SKM-1 treated with dmso at 0.1 percent for 144 hours (cell line): ENCODE measurements at regions not wholly inside any gene's neighbourhood (a gene's known extent, or its start where the extent isn't known, plus 50 kb on each side); places are given as distances from the start of the nearest gene placed in this dataset.

Experiments used
- DNase-seq: peaks from one replicate; lab custom pipeline; 2025; ENCODE audit not compliant: unreplicated experiment; lab: John Stamatoyannopoulos, UW

DNA sequence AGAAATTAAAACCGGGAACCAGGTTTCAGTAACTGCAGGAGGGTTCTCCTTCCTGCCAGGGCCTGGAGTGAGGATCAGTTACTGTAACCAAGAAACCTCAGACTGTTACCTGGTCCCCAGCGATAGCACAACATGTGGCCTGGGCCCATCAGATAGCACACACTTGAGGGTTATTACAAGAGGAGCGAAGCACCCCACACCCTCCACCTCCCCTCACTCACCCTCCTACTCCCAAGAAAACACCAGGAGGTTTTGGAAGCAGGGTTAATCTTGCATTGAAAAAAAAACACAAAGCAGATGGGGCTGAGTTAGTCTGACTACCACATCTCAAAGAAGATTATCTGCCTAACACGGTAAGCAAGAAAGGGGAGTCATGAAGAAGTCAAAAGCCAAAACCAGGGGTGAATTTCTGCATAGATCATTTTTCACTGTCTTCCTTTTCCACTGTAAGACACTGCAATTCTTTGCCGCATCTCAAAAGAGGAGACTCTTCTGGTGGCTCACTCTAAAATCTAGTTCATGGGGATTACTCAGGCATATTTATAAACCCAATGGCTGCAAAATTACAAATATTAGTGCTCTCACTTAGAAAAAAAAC is 75.9 kb upstream of the DOCK9 start:
- no peak for DNase-seq

GRCh38 chr13:99055281-99055680 is 77.4 kb upstream of the DOCK9 start:
- no peak for DNase-seq

- DNase-seq: no peak
These were observed 77.9 kb upstream of the DOCK9 start for GRCh38 chr13:99055735-99056134.

DNA sequence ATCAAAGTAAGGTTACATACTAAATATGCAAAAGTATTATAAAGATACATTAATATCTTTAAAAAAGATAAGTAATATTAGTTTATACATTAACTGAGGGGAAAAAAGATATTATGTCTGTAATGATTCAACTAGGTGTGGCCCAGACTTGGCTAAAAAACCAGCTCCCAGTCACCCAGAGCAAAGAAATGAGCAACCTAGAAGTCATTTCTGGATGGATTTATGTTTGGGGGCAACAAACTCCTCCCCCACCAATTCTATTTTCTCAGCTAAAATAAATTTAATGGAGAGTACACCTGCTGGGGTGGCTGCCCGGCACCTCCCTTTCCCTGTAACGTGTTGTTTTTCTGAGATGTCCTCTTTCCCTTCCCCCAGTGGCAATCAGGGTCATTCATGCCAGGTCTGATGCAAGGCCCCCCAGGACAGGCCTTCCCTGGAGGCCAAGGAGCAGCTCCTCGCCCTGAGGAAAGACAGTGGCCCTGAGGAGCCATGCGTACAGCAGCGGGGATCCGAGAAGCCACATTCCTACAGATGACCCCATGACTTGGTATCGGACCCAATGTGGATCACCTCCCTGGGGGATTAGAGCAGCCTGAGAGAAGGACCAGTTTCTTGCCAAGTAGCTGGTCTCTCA is 78.6 kb upstream of the DOCK9 start:
- no peak for DNase-seq

GRCh38 chr13:99057310-99057975 is 79.6 kb upstream of the DOCK9 start:
- DNase-seq: no peak

DNA sequence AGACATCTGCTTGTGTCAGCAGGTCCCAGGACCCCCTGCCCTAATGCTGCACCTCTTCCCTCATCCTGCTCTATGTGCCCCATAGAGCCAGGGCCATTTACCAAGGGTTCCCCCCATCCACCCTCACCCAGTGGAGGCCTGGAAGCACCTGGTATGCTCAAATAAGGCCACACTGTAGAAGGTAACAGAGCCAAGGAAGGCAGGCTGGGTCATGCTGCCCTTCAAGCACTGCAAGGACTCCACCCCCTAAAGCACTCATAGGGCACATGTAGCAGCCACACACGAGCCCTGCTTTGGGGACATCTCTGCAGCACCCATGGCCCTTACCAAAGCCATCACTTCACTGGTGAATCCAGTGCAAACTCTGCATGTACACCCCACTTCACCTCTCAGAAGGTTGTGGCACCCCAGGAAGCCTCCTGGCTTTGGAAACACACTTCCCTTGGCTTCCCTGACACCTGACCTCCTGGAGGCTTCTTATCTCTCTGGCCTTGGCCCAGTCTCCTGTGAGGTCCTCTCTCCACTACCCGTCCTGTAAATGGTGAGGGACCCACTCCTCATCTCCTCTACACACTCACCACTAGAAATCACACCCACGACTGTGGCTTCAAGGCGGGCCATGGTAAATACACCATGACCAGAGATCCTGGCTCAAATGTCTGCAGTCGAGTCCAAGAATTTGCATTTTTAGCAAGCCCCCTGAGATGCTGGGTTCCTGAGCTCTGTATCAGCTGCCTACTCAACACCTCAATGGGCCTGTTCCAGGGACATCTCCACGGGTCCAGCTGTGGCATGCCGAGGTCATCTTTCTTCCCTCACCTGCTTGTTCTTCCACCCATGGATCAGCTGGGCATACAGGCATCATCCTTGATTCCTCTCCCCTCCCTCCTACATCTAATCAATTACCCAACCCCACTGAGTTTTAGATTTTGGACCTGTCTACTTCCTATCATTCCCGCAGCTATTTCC is 80.9 kb upstream of the DOCK9 start:
- DNase-seq: no peak

GRCh38 chr13:99059498-99060075 is 81.7 kb upstream of the DOCK9 start:
- no peak for DNase-seq

DNA sequence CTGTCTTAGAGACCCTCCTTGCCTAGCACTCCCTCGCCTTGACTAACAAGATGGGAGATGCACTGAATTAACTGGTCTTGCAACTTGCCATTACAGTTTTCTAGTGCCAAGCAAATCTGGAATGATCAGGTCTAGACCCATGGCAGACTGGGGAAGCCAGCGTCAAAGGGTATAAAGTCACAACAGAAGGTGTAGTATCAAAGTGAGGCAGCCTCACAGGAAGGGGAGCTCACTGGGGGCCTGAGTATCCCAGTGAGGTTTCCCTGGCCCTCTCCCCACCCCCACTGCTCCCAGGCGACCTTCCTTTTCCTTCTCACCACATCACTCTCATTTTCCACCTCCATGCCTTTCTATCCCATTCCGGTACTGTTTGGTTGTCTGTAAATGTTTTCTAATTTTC is 83.5 kb upstream of the DOCK9 start:
- no peak for DNase-seq

DNA sequence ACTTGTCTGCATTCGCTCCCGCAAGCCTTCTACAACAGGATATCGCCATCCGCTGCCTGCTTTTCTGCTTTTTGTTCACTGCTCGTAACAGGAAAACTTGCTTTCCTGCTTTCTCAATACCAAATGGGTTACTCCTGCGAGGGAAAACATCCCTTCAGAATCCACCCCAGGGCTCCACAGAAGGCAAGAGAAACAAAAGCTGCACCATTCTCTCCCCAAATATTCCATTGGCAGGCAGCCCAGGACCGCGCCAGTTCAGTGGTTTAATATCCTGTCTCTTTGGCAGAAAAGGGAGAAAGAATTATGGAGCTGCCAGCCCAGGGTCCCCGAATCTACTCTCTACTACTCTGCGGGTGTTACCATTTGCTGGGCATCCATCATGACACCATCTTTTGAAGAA is 84.7 kb upstream of the DOCK9 start:
- no peak for DNase-seq

DNA sequence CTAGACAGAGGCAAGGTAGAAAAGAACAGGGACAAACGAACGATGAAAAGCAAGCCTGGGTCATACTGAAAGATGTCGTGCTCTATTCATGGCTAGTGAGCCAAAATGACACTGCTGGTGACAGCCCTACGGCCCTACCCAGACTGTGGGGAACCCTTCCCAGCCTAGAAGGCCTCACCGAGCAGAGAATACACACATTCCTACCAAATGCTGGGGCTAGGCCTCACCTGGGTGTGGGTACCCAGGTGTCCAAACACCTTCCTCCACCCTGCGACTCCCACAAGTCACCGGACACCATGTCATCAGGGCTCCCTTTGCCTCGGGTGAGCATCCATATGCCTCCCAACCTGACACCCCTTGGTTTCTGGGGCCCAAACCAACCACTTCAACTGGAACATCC is 85.3 kb upstream of the DOCK9 start:
- no peak for DNase-seq

DNA sequence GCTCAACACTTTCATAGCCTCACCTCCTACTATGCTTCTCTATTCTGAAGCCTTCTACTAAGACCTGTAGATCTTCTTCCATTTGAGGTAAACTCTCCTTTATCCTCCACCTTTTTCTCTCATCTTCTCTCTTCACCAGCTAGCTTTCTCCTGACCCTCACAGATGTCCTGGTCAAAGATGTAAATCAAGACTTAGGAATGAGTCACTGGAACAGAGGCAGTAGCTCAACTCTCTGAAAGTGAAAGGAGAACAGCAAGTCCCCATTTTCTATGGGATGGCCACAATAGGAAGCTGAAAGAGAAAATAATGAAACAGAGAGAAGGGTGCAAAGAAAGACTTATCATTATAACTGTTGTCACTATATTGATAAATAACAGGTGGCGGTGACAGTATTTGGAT is 86.1 kb upstream of the DOCK9 start:
- no peak for DNase-seq

DNA sequence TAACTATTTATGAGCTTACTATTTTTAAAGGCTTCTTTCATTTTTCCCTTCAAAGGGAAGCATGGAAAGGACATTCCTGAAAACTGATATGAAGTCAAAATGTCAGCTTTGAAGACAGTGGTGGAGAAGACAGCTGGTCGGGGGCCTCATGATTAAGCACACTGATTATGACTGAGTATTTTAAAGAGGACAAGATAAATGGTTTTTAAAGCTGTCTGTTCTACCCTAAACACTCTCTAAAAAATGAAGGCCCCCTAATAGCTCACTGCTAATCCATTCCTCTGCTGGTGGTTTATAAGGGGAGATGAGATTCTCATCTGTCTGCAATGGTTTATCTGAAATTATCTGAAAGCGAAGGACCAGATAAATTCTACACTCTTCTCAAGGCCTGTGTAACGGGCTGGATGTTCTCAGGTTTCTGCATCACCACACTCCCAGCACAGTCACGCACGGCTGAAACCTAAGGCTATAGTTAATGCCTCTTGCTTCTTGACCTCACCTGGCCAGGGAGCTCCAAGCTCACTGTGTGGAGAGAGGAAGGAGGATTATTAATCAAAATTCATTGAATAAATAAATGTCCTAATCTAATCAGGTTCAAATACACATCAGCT is 86.9 kb upstream of the DOCK9 start:
- DNase-seq: no peak

- DNase-seq: no peak
These were observed 87.6 kb upstream of the DOCK9 start for GRCh38 chr13:99065235-99066015.

DNA sequence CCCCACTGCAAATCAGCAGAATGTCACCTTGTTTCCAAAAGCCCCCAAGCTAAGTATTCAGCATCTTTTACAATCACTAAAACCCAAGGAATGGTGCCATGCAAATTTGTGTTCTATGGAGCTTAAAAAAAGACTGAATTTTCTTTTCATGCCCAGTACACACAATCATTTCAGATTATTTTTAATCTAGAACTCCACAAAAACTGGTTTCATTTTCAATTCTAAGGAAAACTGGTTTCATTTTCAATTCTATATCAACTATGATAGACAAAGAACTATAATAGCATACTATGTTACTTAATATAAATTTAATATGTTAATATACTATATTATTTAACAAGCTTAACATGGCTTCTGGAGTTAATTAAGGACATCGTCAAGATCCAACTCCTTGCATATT is 88.4 kb upstream of the DOCK9 start:
- DNase-seq: no peak

DNA sequence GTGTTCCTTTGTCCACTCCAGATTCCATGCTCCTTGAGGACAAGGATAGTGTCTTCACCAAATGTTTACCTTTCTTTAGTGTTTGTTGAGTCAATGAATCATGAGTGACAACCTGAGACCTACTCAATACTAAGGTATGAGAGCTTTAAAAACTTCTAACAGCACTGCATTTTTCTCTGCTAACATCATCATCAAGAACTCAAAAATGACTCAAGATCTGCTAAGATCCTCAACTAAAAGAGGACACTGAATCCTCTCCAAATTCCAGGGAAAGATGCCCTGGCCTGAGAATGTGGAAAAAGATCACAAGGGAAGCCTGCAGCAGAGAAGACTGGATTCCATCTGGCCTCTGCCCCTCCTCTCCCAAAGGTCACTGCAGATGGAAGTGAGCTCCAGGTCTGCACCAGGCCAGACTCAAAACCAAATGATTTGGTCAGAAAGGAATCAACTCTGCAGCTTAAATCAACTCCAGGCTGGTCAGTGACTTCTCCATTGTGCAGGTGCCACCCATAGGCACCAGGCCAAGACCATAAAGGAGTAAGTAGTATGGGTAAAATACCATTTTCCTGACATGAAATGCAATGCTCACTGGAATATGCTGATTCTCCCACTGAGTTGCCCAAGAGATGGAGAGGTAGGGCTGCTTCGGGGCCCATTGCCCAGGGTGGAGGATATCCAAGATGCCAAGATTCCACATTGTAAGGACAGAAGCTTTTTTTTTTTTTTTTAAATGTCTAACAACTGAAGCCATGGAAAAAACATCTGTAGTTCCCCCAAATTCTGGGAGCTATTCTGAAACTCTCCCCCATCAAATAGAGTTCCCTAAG is 89.5 kb upstream of the DOCK9 start:
- no peak for DNase-seq

GRCh38 chr13:99071211-99071610 is 93.3 kb upstream of the DOCK9 start:
- no peak for DNase-seq

DNA sequence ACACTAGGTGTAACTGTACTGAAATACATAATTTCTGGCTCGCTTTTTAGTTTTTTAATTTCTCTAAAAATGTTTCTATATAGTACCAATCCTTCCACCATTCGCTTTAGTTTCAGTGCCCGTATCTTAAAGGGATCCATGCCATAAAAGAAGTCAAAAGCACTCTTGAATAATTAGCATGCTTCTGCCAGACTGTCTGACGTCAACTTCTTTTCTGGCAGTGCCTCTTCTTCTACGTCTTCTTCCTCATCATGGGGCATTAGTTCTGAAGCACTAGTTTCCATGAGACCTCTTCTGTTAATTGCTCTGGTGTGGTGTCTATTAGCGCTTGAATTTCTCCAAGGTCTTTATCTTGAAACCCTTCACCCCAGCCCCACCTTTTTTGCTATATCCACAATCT is 93.8 kb upstream of the DOCK9 start:
- no peak for DNase-seq

GRCh38 chr13:99072356-99072755 is 94.5 kb upstream of the DOCK9 start:
- DNase-seq: no peak

GRCh38 chr13:99072941-99073340 is 95.1 kb upstream of the DOCK9 start:
- no peak for DNase-seq
